ENCODE measurements at regions not wholly inside any gene's neighbourhood (a gene's known extent, or its start where the extent isn't known, plus 50 kb on each side); places are given as distances from the start of the nearest gene placed in this dataset.

- no peak for TF ChIP-seq ZNF146 (tag by site-specific recombination; IDR thresholded peaks at IDR 0.05)
- no peak for TF ChIP-seq ZNF624 (tag by site-specific recombination; IDR thresholded peaks at IDR 0.05)
- no peak for TF ChIP-seq ZNF560 (tag by site-specific recombination; IDR thresholded peaks at IDR 0.05; ENCODE audit: borderline replicate concordance)
- no peak for TF ChIP-seq GFI1B (tag by site-specific recombination; IDR thresholded peaks at IDR 0.05)
- no peak for TF ChIP-seq ZNF155 (tag by site-specific recombination; IDR thresholded peaks at IDR 0.05)
- Histone ChIP-seq H3K9me3 (ENCODE audit: control insufficient read depth, insufficient read depth, low read depth, low read length) (no peaks in the 10 kb centered on the region), H3K4me3 (ENCODE audit: low read depth, low read length) (no peak overlapping the region), H3K4me1 (ENCODE audit: control insufficient read depth, insufficient read depth, low read length) (no peaks in the 10 kb centered on the region), H3K36me3 (ENCODE audit: control insufficient read depth in 2 of 2, insufficient read depth in 1 of 2, low read length in 2 of 2) (no peaks in the 10 kb centered on the region), H3K27ac (ENCODE audit: extremely low read depth, low read depth, low read length) (no peak overlapping the region)
- POLR2A ChIA-PET: no interaction called here
- CTCF ChIA-PET: no interaction called here
These were observed 548.9 kb downstream of the IRX1 start for GRCh38 chr5:4144411-4145007.

GRCh38 chr5:4145511-4145910 lies 549.9 kb downstream of the IRX1 start:
- POLR2A ChIA-PET: no interaction called here
- no peak overlapping the region for H3K27ac ChIP-seq (ENCODE audit: extremely low read depth, low read depth, low read length)
- no peaks in the 10 kb centered on the region for H3K36me3 ChIP-seq (ENCODE audit: control insufficient read depth in 2 of 2, insufficient read depth in 1 of 2, low read length in 2 of 2)
- H3K4me3 ChIP-seq (ENCODE audit: low read depth, low read length): no peak overlapping the region
- no peaks in the 10 kb centered on the region for H3K4me1 ChIP-seq (ENCODE audit: control insufficient read depth, insufficient read depth, low read length)
- CTCF ChIA-PET: no interaction called here
- no peaks in the 10 kb centered on the region for H3K9me3 ChIP-seq (ENCODE audit: control insufficient read depth, insufficient read depth, low read depth, low read length)
- TF ChIP-seq ZNF169 (tag by site-specific recombination; IDR thresholded peaks at IDR 0.05) (no peak), ZNF626 (tag by site-specific recombination; IDR thresholded peaks at IDR 0.05) (no peak), ZBTB26 (tag by site-specific recombination; optimal IDR thresholded peaks at IDR 0.05) (no peak), FEZF1 (tag by site-specific recombination; IDR thresholded peaks at IDR 0.05) (no peak), ZFP3 (tag by site-specific recombination; IDR thresholded peaks at IDR 0.05; ENCODE audit: low read depth) (no peak), GLI2 (tag by site-specific recombination; IDR thresholded peaks at IDR 0.05; ENCODE audit: borderline replicate concordance, low read depth) (no peak), ZNF629 (tag by site-specific recombination; IDR thresholded peaks at IDR 0.05) (no peak), ZNF2 (tag by site-specific recombination; IDR thresholded peaks at IDR 0.05) (no peak), ZSCAN30 (tag by site-specific recombination; IDR thresholded peaks at IDR 0.05) (no peak), ZNF140 (tag by site-specific recombination; IDR thresholded peaks at IDR 0.05) (no peak), SP2 (tag by site-specific recombination; IDR thresholded peaks at IDR 0.05) (no peak), ZNF529 (tag by site-specific recombination; IDR thresholded peaks at IDR 0.05; ENCODE audit: insufficient replicate concordance) (no peak), ZIC2 (tag by site-specific recombination; IDR thresholded peaks at IDR 0.05) (no peak), KLF9 (tag by site-specific recombination; IDR thresholded peaks at IDR 0.05; ENCODE audit: low read depth) (no peak), ZNF354C (tag by site-specific recombination; IDR thresholded peaks at IDR 0.05; ENCODE audit: borderline replicate concordance, low read depth) (no peak), ZNF548 (tag by site-specific recombination; IDR thresholded peaks at IDR 0.05) (no peak), ZNF112 (tag by site-specific recombination; IDR thresholded peaks at IDR 0.05) (no peak), ZNF791 (tag by site-specific recombination; IDR thresholded peaks at IDR 0.05) (no peak), ZNF324 (tag by site-specific recombination; IDR thresholded peaks at IDR 0.05) (no peak), ZBTB21 (tag by site-specific recombination; IDR thresholded peaks at IDR 0.05) (no peak)

GRCh38 chr5:4148009-4148408 lies 552.4 kb downstream of the IRX1 start:
- ChIA-PET CTCF (no interaction called here), POLR2A (no interaction called here)
- H3K4me1 ChIP-seq (ENCODE audit: control insufficient read depth, insufficient read depth, low read length): no peaks in the 10 kb centered on the region
- H3K36me3 ChIP-seq (ENCODE audit: control insufficient read depth in 2 of 2, insufficient read depth in 1 of 2, low read length in 2 of 2): no peaks in the 10 kb centered on the region
- no peak overlapping the region for H3K4me3 ChIP-seq (ENCODE audit: low read depth, low read length)
- no peak overlapping the region for H3K27ac ChIP-seq (ENCODE audit: extremely low read depth, low read depth, low read length)
- no peaks in the 10 kb centered on the region for H3K9me3 ChIP-seq (ENCODE audit: control insufficient read depth, insufficient read depth, low read depth, low read length)
- TF ChIP-seq ZNF157 (tag by site-specific recombination; IDR thresholded peaks at IDR 0.05): no peak
- no peak for TF ChIP-seq PRDM4 (tag by site-specific recombination; IDR thresholded peaks at IDR 0.05)
- TF ChIP-seq ZNF394 (tag by site-specific recombination; IDR thresholded peaks at IDR 0.05; ENCODE audit: borderline replicate concordance): no peak
- no peak for TF ChIP-seq ZNF10 (tag by site-specific recombination; IDR thresholded peaks at IDR 0.05)
- no peak for TF ChIP-seq ZIC2 (tag by site-specific recombination; IDR thresholded peaks at IDR 0.05)
- TF ChIP-seq SCRT1 (tag by site-specific recombination; IDR thresholded peaks at IDR 0.05; ENCODE audit: borderline replicate concordance): no peak
- no peak for TF ChIP-seq FEZF1 (tag by site-specific recombination; IDR thresholded peaks at IDR 0.05)
